GM12875 (cell line): ENCODE measurements at regions not wholly inside any gene's neighbourhood (a gene's known extent, or its start where the extent isn't known, plus 50 kb on each side); places are given as distances from the start of the nearest gene placed in this dataset.
A peak's percentile ranks its signal among the peaks of the same experiment; 100 is the strongest.
"Not testable (repeated sequence)": the region's sequence is repeated elsewhere in the genome, so short reads cannot be mapped to it uniquely, and the experiment has no call there.

ENCODE experiments used
- H3K4me3 ChIP-seq: one replicate; pipeline ENCODE4 v1.5.1; 2011; ENCODE audit warnings: low read depth, low read length, control low read depth
- CTCF ChIP-seq: IDR thresholded peaks from 2 replicates; pipeline ENCODE4 v1.5.1; 2011; ENCODE audit warnings: low read depth, mild to moderate bottlenecking, control low read depth, inconsistent platforms, low read length, moderate library complexity, borderline replicate concordance; ENCODE audit not compliant: insufficient read depth

DNA sequence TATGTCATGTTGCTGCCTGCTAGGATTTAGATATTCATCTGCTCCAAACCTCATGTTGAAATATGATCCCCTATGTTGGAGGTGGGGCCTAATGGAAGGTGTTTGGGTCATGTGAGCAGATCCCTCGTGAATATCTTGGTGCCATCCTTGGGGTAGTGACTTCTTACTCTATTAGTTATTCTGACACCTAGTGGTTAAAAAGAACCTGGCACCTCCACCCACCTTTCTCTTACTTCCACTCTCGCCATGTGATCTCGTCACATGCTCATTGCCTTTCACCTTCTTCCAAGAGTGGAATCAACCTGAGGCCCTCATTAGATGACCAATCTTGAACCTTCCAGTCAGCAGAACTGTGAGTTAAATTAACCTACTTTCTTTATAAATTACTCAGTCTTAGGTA lies 549.4 kb upstream of the SYNCRIP start:
- H3K4me3 ChIP-seq = no peak overlapping the region
- TF ChIP-seq CTCF = peak; percentile 48; the same call in 1 of the 2 replicates

- not testable (repeated sequence) for H3K4me3 ChIP-seq
- peak; percentile 46; the same call in 1 of the 2 replicates for TF ChIP-seq CTCF
These were observed 532.5 kb upstream of the SYNCRIP start for GRCh38 chr6:86175149-86175548.

DNA sequence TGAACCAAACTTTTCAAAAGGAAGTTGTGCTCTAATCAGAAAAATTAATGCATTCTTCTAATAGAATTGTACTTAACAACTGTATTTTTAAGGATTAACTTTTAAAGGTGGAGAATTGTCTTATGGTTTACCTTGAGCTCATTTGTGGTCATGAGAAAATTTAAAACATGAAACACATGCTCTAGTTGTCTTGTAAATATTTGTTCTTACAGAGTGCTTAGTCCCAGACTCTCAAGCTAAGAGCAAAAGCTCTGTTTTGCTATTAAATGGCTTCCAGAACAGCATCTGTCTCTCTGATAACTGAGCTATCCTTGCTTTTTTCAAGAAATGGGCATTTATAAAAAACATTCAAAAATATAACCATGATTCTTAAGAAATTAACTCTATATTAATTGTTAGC lies 512.2 kb upstream of the SYNCRIP start:
- no peak overlapping the region for H3K4me3 ChIP-seq
- TF ChIP-seq CTCF = no peak

- H3K4me3 ChIP-seq = no peak overlapping the region
- no peak for TF ChIP-seq CTCF
These were observed 510.8 kb upstream of the SYNCRIP start for GRCh38 chr6:86153521-86153920.

DNA sequence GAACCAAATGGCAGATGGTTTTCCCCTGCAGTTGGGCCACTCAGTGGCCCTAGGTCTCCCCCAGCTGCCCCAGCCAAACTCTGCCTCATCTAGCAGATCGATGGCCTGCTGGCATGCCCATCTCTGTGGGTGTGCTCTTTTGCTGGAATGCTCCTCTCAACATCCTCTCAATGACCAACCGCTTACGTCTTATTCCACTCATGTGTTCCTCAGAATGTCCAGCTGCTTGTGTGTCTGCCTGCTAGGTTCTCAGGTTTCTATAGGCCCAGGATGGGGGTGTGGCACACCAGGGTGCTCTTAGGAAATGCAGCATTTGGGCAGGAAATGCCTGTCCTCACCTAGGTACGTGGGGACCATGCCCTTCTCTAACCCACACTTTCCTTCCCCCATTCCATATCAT lies 509.9 kb upstream of the SYNCRIP start:
- H3K4me3 ChIP-seq = no peak overlapping the region
- TF ChIP-seq CTCF = no peak

DNA sequence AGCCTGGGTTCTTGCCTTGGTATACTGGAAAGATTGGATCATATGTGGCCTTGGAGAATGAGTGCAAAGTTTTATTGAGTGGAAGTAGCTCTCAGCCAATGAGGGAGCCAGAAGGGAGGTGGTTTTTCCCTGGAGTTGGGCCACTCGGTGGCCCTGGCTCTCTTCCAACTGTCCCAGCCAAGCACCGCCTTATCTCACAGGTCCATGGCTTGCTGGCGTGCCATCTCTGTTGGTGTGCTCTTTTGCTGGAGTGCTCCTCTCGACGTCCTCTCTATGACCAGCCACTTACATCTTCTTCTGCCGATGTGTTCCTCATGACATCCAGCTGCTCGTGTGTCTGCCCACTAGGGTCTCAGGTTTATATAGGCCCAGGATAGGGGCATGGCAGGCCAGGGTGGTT lies 505.9 kb upstream of the SYNCRIP start:
- no peak for TF ChIP-seq CTCF
- no peak overlapping the region for H3K4me3 ChIP-seq

GRCh38 chr6:86147859-86148258 lies 505.2 kb upstream of the SYNCRIP start:
- no peak overlapping the region for H3K4me3 ChIP-seq
- no peak for TF ChIP-seq CTCF
